IMR-90 (cell line): ENCODE measurements at regions not wholly inside any gene's neighbourhood (a gene's known extent, or its start where the extent isn't known, plus 50 kb on each side); places are given as distances from the start of the nearest gene placed in this dataset.

Source experiments
- CTCF ChIP-seq: conservative IDR thresholded peaks from 2 replicates; pipeline ENCODE4 v1.5.1; 2012; ENCODE audit warnings: mild to moderate bottlenecking, low read depth, low read length, improper control_type of control experiment
- ELK1 ChIP-seq: fragments of 150-350 bp; IDR thresholded peaks from 2 replicates; pipeline ENCODE4 v1.6.1; 2016; ENCODE audit warnings: low read depth, mild to moderate bottlenecking, low read length, moderate library complexity, borderline replicate concordance
- FOS ChIP-seq: fragments of 150-350 bp; IDR thresholded peaks from 2 replicates; pipeline ENCODE4 v1.6.1; 2016; ENCODE audit warnings: low read depth, low read length
- MAFK ChIP-seq: IDR thresholded peaks from 2 replicates; pipeline ENCODE4 v1.6.1; 2012; ENCODE audit warnings: low read depth, low read length, improper control_type of control experiment
- MXI1 ChIP-seq: IDR thresholded peaks from 2 replicates; pipeline ENCODE4 v1.6.1; 2012; ENCODE audit warnings: low read depth, mild to moderate bottlenecking, low read length, moderate library complexity, borderline replicate concordance
- POLR2A ChIP-seq: IDR thresholded peaks from 2 replicates; pipeline ENCODE4 v1.6.1; 2012; ENCODE audit warnings: mild to moderate bottlenecking, low read depth, low read length
- RAD21 ChIP-seq: IDR thresholded peaks from 2 replicates; pipeline ENCODE4 v1.6.1; 2012; ENCODE audit warnings: low read length, improper control_type of control experiment
- RCOR1 ChIP-seq: IDR thresholded peaks from 2 replicates; pipeline ENCODE4 v1.6.1; 2012; ENCODE audit warnings: mild to moderate bottlenecking, low read length, improper control_type of control experiment; ENCODE audit not compliant: insufficient replicate concordance
- RFX5 ChIP-seq: IDR thresholded peaks from 2 replicates; pipeline ENCODE4 v1.8.0; 2012; ENCODE audit warnings: low read depth, mild to moderate bottlenecking, low read length, moderate library complexity

GRCh38 chr11:25961539-25961938, 370.4 kb upstream of the ANO3 start:
- TF ChIP-seq CTCF (no peak), MXI1 (no peak), MAFK (no peak), FOS (no peak), RFX5 (no peak), RAD21 (no peak), ELK1 (no peak), RCOR1 (no peak), POLR2A (no peak)
